ENCODE measurements at regions not wholly inside any gene's neighbourhood (a gene's known extent, or its start where the extent isn't known, plus 50 kb on each side); places are given as distances from the start of the nearest gene placed in this dataset.

GRCh38 chr1:53399370-53400133 is 59.6 kb upstream of the DMRTB1 start:
- peak; percentile 16 for DNase-seq (ENCODE audit: low read depth)

DNA sequence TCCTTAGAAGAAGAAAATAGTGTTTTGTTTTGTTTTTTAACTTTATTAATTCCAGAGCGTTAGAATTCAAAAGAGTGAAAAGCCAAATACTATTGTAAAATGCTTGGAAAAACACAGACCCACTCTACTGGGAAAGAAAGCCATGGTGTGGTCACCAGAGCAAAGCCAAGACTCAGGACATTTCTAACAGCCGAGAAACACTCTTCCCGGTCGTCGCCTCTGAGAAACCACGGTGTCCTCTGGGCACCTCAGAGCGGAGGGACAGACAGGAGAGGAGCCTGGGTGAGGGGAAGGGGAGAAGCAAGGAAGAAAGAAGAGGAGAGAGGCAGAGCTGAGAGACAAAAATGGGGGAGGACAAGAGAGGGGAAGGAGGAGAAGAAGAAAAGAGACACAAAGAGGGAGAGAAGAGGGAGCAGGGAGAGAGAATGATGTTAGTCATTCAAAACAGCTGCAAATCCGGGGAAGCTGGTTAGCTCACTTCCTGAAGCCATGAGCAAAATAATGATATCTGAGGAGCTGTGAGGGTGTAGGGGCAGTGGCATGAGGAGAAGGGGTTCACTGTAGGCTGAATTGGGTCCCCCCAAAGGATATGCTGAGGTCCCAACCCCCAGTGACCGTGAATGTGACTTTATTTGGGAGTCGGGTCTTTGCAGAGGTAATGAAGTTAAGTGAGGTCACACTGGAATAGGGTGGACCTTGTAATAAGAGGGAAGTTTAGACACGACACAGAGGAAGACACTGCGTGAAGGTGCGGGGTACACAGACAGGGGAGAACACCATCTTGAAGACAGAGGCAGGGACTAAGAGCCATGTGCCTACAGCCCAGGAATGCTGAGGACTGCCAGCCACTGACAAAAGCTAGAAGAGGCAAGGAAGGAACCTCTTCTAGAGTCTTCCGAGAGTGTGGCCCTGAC is 58.2 kb upstream of the DMRTB1 start:
- no peak for DNase-seq (ENCODE audit: low read depth)

DNA sequence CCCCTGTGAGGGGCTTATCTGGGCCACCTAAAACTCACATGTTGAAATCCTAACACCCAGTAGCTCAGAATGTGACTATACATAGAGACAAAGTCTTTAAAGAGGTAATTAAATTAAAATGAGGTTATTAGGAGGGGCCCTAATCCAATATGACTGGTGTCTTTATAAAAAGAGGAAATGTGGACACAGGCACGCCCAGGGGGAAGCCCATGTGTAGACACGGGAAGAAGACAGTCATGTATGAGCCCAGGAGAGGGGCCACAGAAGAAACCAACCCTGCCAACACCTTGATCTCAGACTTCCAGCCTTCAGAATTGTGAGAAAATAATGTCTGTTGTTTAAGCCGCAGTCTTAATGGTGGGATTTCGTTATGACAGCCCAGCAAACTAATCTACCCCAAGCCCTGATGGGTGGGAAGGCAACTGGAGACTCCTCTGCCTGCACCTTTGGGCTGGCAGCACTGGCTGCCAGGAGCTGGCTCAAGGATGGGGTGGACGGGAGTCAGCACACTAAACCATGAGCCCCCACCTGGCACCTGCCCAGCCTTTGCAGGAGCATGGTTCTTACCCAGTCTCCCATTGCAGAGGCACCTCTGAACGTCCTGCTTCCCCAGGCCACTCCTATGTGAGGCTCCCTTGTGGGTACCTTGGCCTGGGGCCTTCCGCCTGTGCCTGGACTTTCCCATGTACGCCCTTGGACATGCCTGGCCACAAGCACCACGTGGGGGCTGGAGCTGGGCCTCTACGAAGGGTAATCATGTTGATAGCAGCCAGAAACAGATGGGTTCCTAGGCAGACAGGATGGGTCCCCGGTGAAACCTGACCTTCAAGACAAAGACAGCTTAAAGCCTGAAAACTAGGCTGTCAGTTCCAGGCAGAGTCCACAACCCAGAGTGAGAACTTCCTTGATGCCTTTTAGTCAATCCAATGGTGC is 57.1 kb upstream of the DMRTB1 start:
- no peak for DNase-seq (ENCODE audit: low read depth)

DNA sequence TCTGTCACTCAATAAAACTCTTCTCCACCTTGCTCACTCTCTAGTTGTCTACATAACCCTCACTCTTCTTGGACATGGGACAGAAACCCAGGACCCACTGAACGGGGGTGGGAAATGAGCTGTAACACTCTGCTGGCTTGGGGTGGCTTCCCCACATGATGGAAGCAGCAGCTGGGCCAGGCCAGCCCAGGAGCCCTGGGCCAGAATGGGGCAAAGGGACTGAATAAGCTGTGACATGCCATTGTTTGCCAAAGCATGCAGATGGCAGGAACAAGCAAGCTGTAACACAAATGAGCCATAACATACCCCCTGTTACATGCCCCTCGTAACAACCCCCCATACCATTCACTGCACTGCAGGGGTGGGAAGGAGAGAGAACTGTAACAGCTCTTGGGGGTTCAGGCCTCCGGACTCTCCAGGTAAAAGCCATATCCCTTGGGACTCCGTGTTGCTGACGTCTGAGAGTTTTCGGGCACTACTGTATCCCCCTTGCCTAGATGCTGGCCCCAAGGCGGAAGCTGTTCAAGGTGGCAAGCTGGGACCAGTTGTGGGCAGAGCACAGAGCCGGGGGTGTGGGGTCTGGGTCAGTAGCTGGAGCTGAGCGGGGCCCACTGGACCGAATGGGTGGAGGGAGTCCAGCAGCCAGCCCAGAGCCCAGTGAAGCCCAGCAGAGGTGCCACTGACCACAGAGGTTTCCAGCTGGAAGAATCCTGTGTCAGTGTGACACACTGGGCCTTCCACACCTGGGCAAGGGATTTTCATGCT is 56.1 kb upstream of the DMRTB1 start:
- no peak for DNase-seq (ENCODE audit: low read depth)

GRCh38 chr1:53405737-53406136 is 53.5 kb upstream of the DMRTB1 start:
- DNase-seq (ENCODE audit: low read depth), result no peak

GRCh38 chr1:53406551-53407235 is 52.5 kb upstream of the DMRTB1 start:
- no peak for DNase-seq (ENCODE audit: low read depth)

DNA sequence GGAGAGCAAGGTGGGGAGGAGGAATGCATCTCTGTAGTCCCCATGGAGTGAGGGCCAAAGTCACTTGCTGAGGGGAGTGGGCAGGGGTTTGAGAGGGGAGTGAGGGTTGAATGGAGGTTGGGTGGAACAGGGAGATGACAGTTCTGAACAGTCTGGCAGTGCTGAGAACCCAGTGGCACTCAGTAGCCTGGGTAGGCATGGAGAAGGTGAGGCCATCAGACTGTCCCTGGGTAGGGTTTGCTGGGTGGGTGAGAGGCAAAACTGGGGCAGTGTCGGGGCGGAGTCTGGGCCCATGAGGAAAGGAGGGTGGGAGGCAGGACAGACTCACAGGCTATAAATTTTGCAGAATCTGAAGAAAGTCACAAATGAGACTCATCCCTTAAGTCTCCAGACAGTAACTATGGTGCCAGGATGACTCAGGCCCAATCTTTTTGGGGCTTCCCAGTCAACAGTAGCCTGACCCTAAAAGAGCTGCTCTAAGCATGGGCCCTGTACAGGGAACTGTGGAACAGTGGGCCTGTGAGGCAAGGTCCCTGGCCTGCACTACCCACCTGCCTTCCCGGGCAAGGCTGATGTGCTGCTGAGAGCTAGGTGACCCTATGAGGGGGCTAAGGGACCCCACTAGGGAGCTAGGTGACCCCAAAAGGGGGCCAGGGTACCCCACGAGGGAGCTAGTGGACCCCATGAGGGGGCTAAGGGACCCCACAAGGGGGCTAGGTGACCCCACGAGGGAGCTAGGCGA is 51.0 kb upstream of the DMRTB1 start:
- DNase-seq (ENCODE audit: low read depth), result no peak

DNA sequence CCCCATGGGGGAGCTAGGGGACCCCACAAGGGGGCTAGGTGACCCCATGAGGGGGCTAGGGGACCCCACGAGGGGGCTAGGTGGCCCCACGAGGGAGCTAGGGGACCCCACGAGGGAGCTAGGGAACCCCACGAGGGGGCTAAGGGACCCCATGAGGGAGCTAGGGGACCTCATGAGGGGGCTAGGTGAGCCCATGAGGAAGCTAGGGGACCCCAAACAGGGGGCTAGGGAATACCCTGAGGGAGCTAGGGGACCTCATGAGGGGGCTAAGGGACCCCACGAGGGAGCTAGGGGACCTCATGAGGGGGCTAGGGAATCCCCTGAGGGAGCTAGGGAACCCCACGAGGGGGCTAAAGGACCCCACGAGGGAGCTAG is 50.5 kb upstream of the DMRTB1 start:
- no peak for DNase-seq (ENCODE audit: low read depth)

DNA sequence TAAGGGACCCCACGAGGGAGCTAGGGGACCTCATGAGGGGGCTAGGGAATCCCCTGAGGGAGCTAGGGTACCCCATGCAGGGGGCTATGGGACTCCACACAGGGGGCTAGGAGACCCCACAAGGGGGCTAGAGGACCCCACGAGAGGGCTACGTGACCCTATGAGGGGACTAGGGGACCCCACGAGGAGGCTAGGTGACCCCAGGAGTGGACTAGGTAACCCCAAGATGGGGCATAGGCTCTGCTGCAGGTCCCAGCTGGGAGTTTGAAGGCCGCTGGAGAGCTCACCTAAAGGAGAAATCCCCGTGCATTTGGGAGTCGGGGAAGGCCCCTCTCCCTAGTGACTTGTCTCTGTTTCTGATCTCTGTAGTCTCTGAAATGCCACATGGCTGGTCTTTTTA is 50.0 kb upstream of the DMRTB1 start:
- no peak for DNase-seq (ENCODE audit: low read depth)

Measured in renal cortical epithelial cell (primary cell).